HG03108 (cell line): ENCODE measurements at regions not wholly inside any gene's neighbourhood (a gene's known extent, or its start where the extent isn't known, plus 50 kb on each side); places are given as distances from the start of the nearest gene placed in this dataset.

Source experiments
- ATAC-seq: cut with Tn5 transposase; IDR thresholded peaks from one replicate; pipeline ENCODE4 v1.9.1; 2021; ENCODE audit warnings: moderate library complexity; ENCODE audit not compliant: unreplicated experiment

DNA sequence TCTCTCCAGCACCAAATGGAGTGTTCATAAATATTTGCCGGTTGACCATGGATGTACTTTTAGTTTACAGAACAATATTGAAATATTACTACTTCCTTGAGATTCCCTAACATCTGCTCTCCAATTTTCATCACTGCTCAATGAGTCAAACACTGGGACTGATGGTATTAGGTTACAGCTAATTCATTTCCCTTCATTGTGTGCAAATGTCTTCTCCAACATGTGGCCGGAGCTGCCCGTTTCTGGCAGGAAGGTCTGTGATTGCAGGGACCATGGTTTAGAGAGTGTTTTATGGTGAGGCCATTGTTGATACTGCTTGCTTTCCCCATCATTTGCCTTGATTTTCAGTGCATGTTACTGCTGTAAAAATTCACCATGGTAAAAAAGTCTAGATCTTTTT is 209.3 kb downstream of the HS3ST3B1 start:
- ATAC-seq, result no peak

DNA sequence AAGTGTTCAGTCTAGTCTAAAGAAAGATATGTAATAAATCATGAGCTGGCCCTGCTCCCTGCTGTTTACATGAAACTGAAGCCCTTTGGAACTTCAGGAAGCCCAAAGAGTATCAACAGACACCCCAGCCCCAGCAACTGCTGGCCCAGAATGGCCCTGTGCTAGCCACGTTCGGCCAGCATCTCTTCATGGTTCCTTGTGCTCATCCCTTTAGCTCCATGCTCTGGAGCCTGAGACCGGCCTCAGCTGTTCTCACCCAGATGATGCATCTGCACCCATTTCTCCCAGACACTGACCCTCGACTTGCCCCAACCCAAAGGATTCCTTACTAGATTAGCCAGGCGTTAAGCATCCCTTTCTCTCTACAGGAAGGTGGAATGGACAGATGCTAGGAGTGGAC is 207.3 kb downstream of the HS3ST3B1 start:
- ATAC-seq, result no peak

DNA sequence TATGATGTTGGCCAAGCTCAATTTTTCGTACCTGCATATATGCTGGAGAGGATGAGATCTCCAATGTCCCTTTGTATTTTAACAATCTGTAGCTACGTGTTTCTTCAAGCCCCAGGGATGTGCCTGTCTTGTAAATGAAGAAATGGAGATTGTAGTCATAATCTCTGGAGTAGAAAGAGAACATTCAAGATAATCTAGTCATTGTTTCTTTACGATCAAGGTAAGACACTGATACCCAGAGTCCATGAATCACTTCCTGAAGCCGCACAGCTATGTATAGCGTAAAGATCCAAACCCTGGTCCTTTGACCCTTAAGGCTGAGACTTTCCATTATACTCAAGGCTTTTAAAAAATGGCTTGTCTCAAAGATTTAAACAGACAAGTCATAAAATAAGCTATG is 205.5 kb downstream of the HS3ST3B1 start:
- ATAC-seq, result no peak

DNA sequence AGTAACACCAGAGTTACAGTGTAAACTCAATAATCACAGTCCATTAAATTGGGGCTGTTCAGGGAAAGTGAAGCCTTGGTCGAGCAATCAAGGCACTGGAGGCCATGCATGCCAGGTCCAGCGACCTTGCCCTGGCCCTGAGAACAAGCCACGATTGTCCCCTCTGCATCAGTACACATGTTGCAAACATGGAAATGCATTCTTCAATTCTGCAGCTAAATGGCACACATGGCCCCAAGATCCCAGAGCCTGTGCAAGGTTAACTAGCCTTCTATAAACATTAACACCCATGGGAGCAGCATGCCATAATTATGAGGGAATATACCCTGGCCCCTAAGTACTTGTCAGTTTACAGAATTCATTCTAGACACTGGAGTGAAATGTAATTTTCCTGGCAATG is 204.7 kb downstream of the HS3ST3B1 start:
- ATAC-seq, result no peak

DNA sequence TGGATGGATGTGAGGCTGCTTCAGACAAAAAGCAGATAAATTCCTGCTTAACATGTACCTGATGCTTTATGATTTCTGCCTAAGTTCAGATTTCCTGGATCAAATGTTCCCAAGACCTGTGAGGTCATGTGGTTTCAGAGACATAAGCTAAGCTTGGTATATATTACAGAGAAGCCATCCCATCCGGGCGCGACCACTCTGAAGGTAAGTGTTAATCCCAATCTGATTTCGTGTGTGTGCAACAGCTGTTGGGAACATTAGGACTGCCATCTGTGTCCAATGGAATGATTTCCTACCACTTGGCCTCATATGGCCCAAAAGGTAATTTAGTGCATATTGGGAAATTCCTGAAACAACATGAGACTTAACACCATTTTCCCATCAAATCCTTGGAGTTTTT is 199.1 kb downstream of the HS3ST3B1 start:
- no peak for ATAC-seq

DNA sequence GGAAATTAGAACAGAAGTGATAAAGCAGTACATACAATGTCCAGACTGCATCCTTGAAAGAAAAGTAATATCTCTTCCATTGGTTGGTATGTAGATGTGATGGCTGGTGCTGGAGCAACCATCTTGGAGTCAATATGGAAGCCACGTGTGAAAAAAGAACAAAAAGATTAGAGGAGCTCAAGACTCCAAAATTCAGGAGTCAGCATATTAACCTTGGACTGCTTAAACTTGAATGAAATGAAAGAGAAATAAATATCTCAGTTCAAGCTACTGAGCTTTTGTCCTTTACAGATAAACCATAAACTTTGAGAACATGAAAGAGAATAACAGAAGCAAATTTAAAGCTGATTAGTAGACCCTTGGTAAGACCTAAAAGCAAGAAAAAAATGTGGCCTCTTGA is 197.9 kb downstream of the HS3ST3B1 start:
- ATAC-seq, result no peak

DNA sequence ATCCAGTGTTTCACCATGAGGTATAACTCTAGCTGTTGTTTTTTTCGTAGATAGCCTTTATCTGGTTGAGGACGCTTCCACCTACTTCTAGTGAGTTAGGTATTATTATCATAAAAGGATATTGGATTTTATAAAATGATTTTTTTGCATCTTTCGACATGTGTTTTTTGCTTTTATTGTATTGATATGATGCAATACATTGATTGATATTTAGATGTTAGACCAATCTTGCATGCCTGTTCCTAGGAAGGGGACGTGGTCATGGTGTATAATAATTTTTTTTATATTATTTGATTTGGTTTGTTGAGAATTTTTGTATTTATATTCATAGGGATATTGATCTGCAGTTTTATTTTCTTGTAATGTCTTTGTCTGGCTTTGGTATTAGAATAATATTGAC is 193.3 kb downstream of the HS3ST3B1 start:
- ATAC-seq, result no peak

DNA sequence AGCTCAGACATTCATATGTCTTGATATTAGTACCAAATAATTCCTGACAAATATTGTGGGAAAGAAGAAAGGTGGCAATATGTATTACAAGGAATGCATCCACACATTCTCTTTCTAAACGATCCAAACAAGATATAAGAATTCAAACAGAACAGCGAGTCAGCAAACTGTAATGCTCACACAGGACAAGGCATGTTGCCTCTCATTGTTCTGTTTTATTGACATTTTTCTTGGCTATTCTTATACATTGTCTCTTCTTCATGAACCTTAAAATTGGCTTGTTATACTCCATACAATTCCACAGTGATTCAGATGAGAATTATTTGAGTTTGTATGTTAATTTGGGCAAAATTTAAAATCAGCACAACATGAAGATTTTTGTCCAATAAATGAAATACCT is 189.1 kb downstream of the HS3ST3B1 start:
- ATAC-seq, result no peak

DNA sequence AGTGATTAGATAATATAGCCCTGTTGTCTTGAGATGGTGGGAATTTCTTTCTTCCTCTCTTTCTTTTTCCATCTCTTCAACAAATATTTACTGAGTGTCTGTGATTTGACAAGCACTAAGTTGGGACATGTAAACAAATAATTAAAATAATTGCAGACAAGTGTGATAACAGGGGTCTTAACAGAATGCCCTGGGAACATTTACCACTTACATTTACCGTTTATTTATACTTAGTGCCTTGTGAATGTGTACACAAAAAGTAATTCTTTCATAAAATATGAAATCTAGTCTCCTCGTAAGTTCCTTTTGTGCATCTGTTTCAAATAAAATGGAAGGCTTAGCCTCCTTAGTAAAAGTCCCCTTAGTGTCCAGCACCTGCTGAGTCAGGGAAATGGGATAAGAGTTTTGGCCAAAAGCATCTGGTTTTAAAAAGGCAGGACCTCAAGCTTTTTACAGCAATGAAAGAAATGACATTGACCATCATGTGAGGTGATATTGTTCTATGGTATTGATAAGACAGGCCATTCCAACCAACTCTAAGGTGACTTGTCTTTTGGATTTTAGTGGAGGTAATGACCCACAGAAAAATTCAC is 188.2 kb downstream of the HS3ST3B1 start:
- no peak for ATAC-seq

DNA sequence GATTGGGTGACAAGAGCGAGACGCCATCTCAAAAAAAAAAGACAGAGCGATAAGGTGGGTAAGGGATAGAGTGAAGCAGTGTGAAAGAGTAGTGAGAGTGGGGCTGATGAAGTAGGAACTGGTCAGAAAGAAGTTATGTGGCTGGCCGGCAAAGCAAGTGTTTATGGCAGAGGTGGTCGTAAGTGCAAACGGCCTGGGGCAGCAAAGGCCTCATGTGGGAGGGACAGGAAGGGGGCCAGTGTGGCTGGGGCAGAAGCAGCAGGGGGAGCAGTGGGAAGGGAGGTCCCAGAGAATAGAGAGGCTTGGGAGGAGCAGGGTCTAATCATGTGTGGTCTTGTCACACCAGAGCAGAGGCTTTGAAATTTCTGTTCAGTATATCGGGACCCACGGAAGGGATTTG is 186.2 kb downstream of the HS3ST3B1 start:
- no peak for ATAC-seq

DNA sequence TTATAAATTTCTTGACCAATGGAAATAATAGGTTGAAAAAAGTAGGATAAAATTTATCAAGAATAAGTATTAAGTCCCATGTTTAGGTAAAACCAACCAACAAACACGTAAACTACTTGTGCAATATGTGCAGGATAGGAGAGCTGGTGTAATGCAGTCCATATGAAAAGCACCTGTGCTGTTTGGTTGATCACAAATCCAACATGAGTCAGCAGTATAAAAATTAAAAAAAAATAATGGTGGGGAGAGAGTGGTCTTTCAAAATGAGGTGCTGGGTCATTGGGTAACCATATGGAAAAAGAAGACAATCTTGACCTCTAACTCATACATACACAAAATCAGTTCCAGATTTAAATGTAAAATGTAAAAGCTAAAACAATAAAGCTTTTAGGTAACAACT is 181.8 kb downstream of the HS3ST3B1 start:
- ATAC-seq, result no peak

DNA sequence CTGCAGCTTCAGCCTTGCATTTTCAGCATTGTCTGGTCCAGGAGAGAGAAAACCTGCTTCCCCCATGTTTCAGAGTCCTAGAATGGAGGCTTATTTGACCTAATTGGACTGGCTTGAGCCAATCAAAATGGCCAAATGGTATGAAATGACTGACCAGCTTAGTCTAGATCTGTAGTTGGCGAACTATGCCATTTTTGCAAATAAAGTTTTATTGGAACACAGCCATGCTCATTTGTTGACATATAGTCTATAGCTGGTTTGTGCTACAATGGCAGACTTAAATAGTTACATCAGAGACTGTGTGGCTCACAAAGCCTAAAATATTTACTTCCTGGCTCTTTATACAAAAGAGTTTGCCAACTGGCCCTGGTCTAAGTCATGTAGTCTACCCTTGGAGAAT is 180.8 kb downstream of the HS3ST3B1 start:
- no peak for ATAC-seq

DNA sequence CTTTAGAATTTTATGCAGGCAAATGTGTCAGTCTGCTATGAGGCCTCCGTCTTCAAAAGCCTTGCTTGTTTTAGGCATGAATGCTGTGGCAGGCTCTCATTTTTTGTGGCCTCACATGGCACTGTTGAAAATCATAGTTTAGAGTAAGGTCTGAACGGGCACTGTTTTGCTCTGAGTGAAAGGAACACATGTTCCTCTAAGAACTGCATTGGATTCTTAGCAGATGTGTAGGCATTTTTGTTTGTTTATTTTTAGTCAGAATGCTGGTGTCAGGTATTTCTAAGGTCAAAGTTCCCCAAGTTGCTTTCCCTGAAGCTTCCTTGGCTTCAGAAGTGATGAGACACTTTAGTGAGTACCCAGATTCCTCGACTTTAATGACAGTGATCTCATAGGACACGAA is 173.7 kb downstream of the HS3ST3B1 start:
- ATAC-seq, result no peak

DNA sequence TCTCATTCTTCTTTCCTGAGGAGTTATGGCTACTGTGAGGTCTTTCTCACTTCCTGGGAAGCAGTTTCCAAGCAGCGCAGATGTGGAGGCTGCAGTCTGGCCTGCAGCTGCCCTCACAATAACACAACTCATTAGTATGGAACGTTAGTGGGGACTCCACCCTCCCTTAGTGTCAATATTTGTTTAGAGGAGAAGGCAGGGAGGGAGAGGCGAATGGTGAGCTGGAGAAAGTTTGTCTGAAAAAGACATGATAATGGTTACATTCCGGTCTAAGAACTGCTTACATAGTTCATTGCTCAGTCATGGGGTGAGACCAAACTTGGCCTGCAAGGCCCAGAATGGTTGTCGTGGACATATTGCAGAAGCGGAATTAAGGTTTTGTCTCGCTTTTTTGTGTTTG is 170.2 kb downstream of the HS3ST3B1 start:
- no peak for ATAC-seq

DNA sequence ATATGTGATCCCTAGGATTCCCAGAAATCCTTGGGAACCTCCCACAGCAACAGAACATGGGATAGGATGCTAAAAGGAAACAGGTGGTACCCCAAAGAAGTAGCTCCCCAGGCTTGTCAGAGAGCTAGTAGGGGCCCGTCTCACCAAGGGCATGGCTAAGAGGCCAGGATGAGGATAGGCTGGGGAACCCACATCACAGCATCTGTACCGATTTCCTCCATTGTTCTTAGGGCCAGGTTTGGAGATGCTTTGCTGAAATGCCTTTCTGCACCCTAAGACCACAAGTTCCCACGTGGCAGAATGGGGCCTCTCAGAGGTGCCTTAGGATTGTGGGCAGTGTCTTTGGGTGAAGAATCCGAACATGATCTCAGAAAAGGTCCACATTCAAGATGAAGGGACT is 169.5 kb downstream of the HS3ST3B1 start:
- ATAC-seq, result no peak

DNA sequence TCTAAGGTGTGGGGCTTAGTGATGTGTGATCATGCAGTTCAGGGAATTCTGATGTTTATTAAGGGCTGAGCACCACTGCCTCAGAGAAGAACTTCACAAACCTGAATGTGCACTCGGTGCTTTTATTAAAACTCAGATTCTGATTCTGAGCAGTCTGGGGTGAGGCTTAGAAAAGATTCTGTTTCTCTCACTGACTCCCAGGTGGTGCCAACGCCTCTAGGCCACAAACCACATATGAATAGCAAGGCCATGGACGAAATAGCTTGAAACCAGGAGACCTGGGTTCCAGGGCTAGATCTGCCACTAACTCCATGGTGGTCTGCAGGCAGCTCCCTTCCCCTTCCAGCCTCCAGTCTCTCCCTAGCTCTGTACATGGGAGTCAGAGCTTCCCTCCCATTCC is 169.1 kb downstream of the HS3ST3B1 start:
- ATAC-seq, result no peak

DNA sequence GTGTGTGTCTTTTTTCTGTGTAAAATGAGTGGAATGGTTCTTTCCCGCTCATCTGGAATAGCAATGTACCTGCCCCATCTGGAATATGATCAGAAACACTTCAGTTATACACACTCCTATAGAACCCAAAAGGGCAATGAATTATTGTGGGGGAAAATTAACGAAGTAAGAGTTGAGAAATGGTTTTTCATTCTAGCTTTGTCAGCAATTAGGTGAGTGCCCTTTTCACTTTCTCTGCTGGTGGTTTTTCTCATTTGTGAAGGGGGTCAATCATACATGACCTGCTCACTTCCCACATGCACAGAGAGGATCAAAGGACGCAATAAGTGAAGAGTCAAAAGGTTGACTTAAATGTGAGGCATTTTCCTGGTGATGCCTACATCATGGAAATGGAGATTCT is 168.0 kb downstream of the HS3ST3B1 start:
- ATAC-seq, result no peak

DNA sequence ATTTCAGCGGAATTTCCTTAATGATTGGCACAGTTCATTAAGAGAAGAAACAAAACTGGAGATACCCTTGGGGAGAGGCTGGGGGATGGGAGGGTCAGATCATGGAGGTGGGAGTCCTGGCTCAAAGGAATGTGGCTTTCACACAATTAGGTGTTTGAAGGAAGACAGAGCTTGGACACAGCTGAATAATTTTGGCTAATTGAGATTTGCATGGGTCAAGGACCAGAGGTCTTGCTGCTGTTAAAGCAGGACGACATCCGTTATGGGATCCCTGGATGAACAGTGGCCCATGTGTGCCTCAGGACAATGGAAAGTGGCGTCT is 160.3 kb downstream of the HS3ST3B1 start:
- no peak for ATAC-seq

DNA sequence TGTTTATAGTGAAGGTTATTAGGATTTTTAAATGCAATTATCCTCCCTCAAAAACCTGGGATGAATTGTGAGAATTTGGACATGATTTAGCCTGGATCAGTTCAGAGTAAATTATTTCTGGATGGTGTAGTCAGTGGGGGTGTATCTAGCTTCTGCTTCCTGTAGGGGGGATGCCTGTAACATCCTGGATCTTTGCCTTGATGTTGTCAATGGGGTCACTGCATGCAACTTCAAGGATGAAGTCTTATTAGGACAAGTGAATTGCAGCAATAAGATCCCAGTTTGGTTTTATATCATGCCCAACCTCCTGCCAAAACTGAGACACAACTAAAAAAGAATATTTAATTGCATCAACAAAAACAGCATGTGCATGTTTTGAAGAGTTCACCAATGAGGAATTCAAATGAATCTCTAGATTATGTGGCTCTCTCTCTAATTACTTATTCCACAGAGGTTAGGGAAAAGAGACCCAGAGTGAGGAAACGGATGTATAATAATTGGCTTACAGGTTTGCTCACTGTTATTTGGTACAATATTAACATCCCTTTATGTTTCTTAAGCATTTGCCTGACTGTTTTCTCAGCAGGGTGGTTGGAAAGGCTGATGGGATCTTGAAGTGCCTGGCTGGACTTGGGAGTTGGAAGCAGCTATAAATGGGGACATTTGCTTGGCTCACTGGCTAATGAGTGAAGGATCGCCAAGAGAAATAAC is 159.8 kb downstream of the HS3ST3B1 start:
- no peak for ATAC-seq

DNA sequence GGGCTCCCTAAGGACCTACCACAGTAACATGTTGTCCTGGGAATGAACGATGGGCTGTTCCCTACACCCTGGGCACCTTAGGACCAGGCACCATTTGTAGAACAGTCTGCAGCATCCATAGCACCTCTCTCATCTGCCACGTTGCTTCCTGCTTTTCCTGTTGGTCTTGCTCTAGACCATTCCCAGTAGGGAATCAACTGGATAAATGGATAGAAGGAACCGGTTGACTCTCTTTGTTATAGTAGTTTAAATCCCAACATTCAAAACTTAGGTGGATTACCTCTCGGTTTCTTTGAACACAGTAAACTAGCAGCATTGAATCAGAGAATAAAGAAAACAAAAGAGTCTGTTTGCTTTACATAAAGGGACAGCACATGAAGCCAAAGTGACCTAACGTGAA is 159.1 kb downstream of the HS3ST3B1 start:
- ATAC-seq, result no peak

DNA sequence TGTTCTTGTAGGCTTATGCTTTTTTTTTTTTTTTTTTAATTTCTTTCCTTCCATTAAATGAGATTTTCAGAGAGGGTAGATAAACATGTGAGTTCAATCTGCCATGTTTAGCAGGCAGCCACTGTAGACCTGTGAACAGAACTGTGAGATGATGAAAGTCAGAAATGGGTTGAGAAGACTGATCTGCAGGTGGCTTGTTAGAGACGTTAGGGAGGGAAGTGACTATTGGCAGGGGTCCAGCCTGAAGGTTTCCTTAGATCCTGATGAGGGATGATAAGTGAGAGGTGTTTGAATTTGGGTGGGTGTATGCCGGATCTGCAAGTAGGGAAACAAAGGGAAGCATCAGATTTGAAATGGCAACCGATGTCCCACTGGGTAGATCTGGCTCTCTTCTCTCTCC is 157.8 kb downstream of the HS3ST3B1 start:
- ATAC-seq, result no peak

DNA sequence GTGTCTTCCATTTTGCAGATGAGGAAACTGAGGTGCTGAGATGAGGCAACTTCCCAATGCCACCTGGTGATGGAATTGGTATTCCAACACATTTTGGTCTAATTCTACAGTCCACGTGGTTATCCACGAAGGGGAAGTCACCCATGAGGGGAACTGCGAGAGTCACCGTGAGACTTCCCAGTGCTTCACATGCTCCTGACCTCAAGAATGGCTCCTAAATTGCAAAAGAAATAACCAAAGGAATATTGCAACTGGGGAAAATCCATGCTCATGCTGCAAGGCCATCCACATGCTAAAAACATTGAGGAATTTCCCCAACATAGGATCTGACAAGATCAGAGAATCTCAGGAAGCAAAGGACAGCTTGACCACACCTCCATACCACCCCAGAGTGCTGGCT is 153.9 kb downstream of the HS3ST3B1 start:
- ATAC-seq, result no peak

DNA sequence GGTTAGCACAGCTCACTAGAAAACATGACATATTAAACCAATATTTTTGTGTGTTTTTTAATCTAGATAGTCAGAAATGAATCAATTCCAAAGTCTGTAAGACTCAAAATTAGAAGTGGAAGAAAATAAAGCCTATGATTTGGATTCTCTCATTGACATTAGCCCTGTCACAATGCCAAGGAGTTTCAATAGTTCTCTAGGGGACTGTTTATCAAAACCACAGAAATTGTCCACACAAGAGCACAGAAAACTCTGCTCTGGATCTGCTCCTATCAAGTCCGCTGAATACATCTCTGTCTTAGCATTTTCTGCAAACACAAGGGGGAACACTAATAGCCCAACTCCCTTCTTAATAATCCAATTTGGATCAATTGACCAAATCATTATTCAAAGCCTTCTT is 152.0 kb downstream of the HS3ST3B1 start:
- no peak for ATAC-seq
